HEK293 (cell line): ENCODE measurements at regions not wholly inside any gene's neighbourhood (a gene's known extent, or its start where the extent isn't known, plus 50 kb on each side); places are given as distances from the start of the nearest gene placed in this dataset.

ENCODE experiments used
- CTCF ChIA-PET: fragments of 350-600 bp; formaldehyde crosslinking; extraction: SDS; loops from one replicate; lab custom pipeline; 2021; ENCODE audit warnings: antibody characterized with exemption; lab: Yijun Ruan, JAX
- POLR2A ChIA-PET: fragments of 300-600 bp; formaldehyde crosslinking; extraction: SDS; loops from one replicate; lab custom pipeline; 2020; ENCODE audit warnings: antibody characterized with exemption, inconsistent platforms; lab: Yijun Ruan, JAX
- H3K27ac ChIP-seq: fragments of 200-500 bp; sonication (Bioruptor generic); 2 replicates; pipeline ENCODE4 v1.5.1; 2014; ENCODE audit warnings: low read depth, low read length, control low read depth, inconsistent platforms; ENCODE audit errors: extremely low read depth
- H3K36me3 ChIP-seq, 2 experiments: fragments of 200-500 bp in 1 of 2; sonication (Bioruptor generic) in 1 of 2; 1 replicate in 1 of 2; 2 replicates in 1 of 2; pipeline ENCODE4 v1.5.1; 2014 to 2017; ENCODE audit warnings: inconsistent platforms in 2 of 2, low read length in 2 of 2; ENCODE audit not compliant: control insufficient read depth in 2 of 2, insufficient read depth in 1 of 2
- H3K4me1 ChIP-seq: fragments of 200-500 bp; sonication (Bioruptor generic); 2 replicates; pipeline ENCODE4 v1.5.1; 2014; ENCODE audit warnings: mild to moderate bottlenecking, low read length, inconsistent platforms; ENCODE audit not compliant: control insufficient read depth, insufficient read depth
- H3K4me3 ChIP-seq: 2 replicates; pipeline ENCODE4 v1.5.1; 2011; ENCODE audit warnings: low read depth, mild to moderate bottlenecking, control low read depth, low read length, moderate library complexity
- H3K9me3 ChIP-seq: fragments of 200-500 bp; sonication (Bioruptor generic); 2 replicates; pipeline ENCODE4 v1.5.1; 2014; ENCODE audit warnings: low read depth, low read length, inconsistent platforms; ENCODE audit not compliant: control insufficient read depth, insufficient read depth
- KLF10 ChIP-seq: fragments of 450-650 bp; IDR thresholded peaks from 2 replicates; pipeline ENCODE4 v1.5.1; 2018; ENCODE audit warnings: missing biosample characterization, mild to moderate bottlenecking, missing genetic modification characterization
- MYNN ChIP-seq: fragments of 450-650 bp; formaldehyde crosslinking; IDR thresholded peaks from 2 replicates; pipeline ENCODE4 v1.5.1; 2016; ENCODE audit warnings: missing biosample characterization, missing genetic modification characterization, borderline replicate concordance
- OSR2 ChIP-seq: fragments of 450-650 bp; formaldehyde crosslinking; IDR thresholded peaks from 2 replicates; pipeline ENCODE4 v1.5.1; 2016; ENCODE audit warnings: missing biosample characterization, missing genetic modification characterization
- PBX3 ChIP-seq: sonication (generic); formaldehyde crosslinking; IDR thresholded peaks from 2 replicates; pipeline ENCODE4 v1.8.1; 2022; ENCODE audit warnings: mild to moderate bottlenecking, moderate library complexity, missing genetic modification reagents
- PRDM4 ChIP-seq: fragments of 450-650 bp; formaldehyde crosslinking; IDR thresholded peaks from 2 replicates; pipeline ENCODE4 v1.5.1; 2017; ENCODE audit warnings: missing biosample characterization, missing genetic modification characterization
- SP7 ChIP-seq: fragments of 450-650 bp; formaldehyde crosslinking; IDR thresholded peaks from 2 replicates; pipeline ENCODE4 v1.5.1; 2016; ENCODE audit warnings: missing biosample characterization, missing genetic modification characterization
- ZBTB1 ChIP-seq: fragments of 450-650 bp; formaldehyde crosslinking; IDR thresholded peaks from 2 replicates; pipeline ENCODE4 v1.5.1; 2016; ENCODE audit warnings: missing biosample characterization, missing genetic modification characterization
- ZIC2 ChIP-seq: fragments of 450-650 bp; formaldehyde crosslinking; IDR thresholded peaks from 2 replicates; pipeline ENCODE4 v1.5.1; 2016; ENCODE audit warnings: missing biosample characterization, missing genetic modification characterization
- ZNF18 ChIP-seq: fragments of 450-650 bp; formaldehyde crosslinking; IDR thresholded peaks from 2 replicates; pipeline ENCODE4 v1.5.1; 2016; ENCODE audit warnings: missing biosample characterization, missing genetic modification characterization
- ZNF23 ChIP-seq: fragments of 450-650 bp; formaldehyde crosslinking; IDR thresholded peaks from 2 replicates; pipeline ENCODE4 v1.5.1; 2016; ENCODE audit warnings: missing biosample characterization, missing genetic modification characterization, borderline replicate concordance
- ZNF239 ChIP-seq: fragments of 450-650 bp; formaldehyde crosslinking; IDR thresholded peaks from 2 replicates; pipeline ENCODE4 v1.5.1; 2016; ENCODE audit warnings: missing biosample characterization, missing genetic modification characterization
- ZNF335 ChIP-seq: fragments of 450-650 bp; formaldehyde crosslinking; conservative IDR thresholded peaks from 2 replicates; pipeline ENCODE4 v1.5.1; 2016; ENCODE audit warnings: missing biosample characterization, missing genetic modification characterization
- ZNF341 ChIP-seq: fragments of 450-650 bp; formaldehyde crosslinking; IDR thresholded peaks from 2 replicates; pipeline ENCODE4; 2016; ENCODE audit warnings: low read depth, missing biosample characterization, missing genetic modification characterization
- ZNF394 ChIP-seq: fragments of 450-650 bp; formaldehyde crosslinking; IDR thresholded peaks from 2 replicates; pipeline ENCODE4 v1.5.1; 2016; ENCODE audit warnings: missing biosample characterization, missing genetic modification characterization, mild to moderate bottlenecking, moderate library complexity, borderline replicate concordance
- ZNF518A ChIP-seq: fragments of 450-650 bp; formaldehyde crosslinking; conservative IDR thresholded peaks from 2 replicates; pipeline ENCODE4 v1.5.1; 2016; ENCODE audit warnings: low read depth, missing biosample characterization, missing genetic modification characterization
- ZNF580 ChIP-seq: fragments of 450-650 bp; formaldehyde crosslinking; IDR thresholded peaks from 2 replicates; pipeline ENCODE4 v1.5.1; 2016; ENCODE audit warnings: missing biosample characterization, missing genetic modification characterization
- ZNF600 ChIP-seq: fragments of 450-650 bp; formaldehyde crosslinking; IDR thresholded peaks from 2 replicates; pipeline ENCODE4 v1.5.1; 2016; ENCODE audit warnings: missing biosample characterization, missing genetic modification characterization
- ZNF677 ChIP-seq: fragments of 450-650 bp; IDR thresholded peaks from 2 replicates; pipeline ENCODE4 v1.5.0; 2018; ENCODE audit warnings: missing biosample characterization, mild to moderate bottlenecking, missing genetic modification characterization, moderate library complexity
- ZNF707 ChIP-seq: fragments of 450-650 bp; formaldehyde crosslinking; IDR thresholded peaks from 2 replicates; pipeline ENCODE4 v1.5.1; 2016; ENCODE audit warnings: missing biosample characterization, missing genetic modification characterization
- ZSCAN16 ChIP-seq: fragments of 450-650 bp; formaldehyde crosslinking; IDR thresholded peaks from 2 replicates; pipeline ENCODE4 v1.5.1; 2016; ENCODE audit warnings: missing biosample characterization, missing genetic modification characterization
- ZSCAN18 ChIP-seq: fragments of 450-650 bp; formaldehyde crosslinking; IDR thresholded peaks from 2 replicates; pipeline ENCODE4 v1.5.1; 2016; ENCODE audit warnings: missing biosample characterization, missing genetic modification characterization

GRCh38 chr16:51755577-51756355 lies 604.7 kb upstream of the SALL1 start:
- POLR2A ChIA-PET, result no interaction called here
- no peak for TF ChIP-seq ZNF394 (tag by site-specific recombination)
- peak; percentile 52; the same call in 1 of the 2 replicates for TF ChIP-seq SP7 (tag by site-specific recombination)
- Histone ChIP-seq H3K27ac (no peak overlapping the region), H3K36me3 (no peaks in the 10 kb centered on the region), H3K4me1 (peaks cover 7% of the 10 kb centered on the region; the same call in 1 of the 2 replicates), H3K4me3 (no peak overlapping the region), H3K9me3 (no peaks in the 10 kb centered on the region)
- CTCF ChIA-PET, result interaction anchor here (0.6 kb wide), 1 partner anchor 815 kb away, joined by 3 read pairs; no protein-coding TSS in a partner anchor

- no peak overlapping the region for H3K27ac ChIP-seq
- POLR2A ChIA-PET, result no interaction called here
- H3K9me3 ChIP-seq, result no peaks in the 10 kb centered on the region
- H3K4me1 ChIP-seq, result peaks cover 7% of the 10 kb centered on the region; the same call in 1 of the 2 replicates
- CTCF ChIA-PET, result interaction anchor here (0.6 to 1.0 kb wide), 2 partner anchors 216 to 814 kb away, joined by 3 read pairs; no protein-coding TSS in a partner anchor
- H3K4me3 ChIP-seq, result no peak overlapping the region
- no peaks in the 10 kb centered on the region for H3K36me3 ChIP-seq
- TF ChIP-seq MYNN (tag by site-specific recombination) (no peak), ZNF341 (tag by site-specific recombination) (no peak), ZIC2 (peak; percentile 79), ZNF239 (no peak), PBX3 (CRISPR knock-in tag) (no peak), ZNF600 (tag by site-specific recombination) (no peak), ZBTB1 (no peak), ZSCAN16 (tag by site-specific recombination) (no peak), ZNF23 (tag by site-specific recombination) (no peak), ZNF18 (tag by site-specific recombination) (no peak), ZSCAN18 (tag by site-specific recombination) (no peak), ZNF335 (tag by site-specific recombination) (peak; percentile 37; the same call in 1 of the 2 replicates), PRDM4 (tag by site-specific recombination) (no peak), ZNF580 (no peak), ZNF518A (tag by site-specific recombination) (no peak), KLF10 (tag by site-specific recombination) (no peak), OSR2 (tag by site-specific recombination) (no peak), ZNF707 (tag by site-specific recombination) (no peak), ZNF677 (tag by site-specific recombination) (no peak)
Measured at GRCh38 chr16:51755039-51755501, 604.0 kb upstream of the SALL1 start.
